ENCODE measurements at regions not wholly inside any gene's neighbourhood (a gene's known extent, or its start where the extent isn't known, plus 50 kb on each side); places are given as distances from the start of the nearest gene placed in this dataset.

DNA sequence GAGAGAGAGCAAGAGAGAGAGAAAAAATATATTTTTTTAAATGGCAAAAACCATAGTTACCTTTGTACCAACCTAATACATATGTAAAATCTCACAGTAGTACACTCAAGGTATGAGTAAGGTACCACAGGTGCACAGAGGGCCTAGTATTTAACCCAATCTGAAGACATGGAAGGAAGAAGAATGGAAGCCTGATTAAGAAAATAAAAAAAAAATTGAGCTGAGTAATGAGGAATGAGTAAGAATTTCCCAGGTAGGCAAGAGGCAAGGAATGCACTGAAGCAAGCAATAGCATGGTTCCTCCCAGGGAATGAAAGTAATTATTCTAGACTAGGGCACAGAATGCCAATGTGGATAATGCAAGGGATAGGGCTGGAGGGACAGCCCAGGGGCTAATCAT lies 294.2 kb downstream of the FIGN start:
- in situ Hi-C loops (cut with MboI; ENCODE audit: low sequenced_read_pairs in 4 of 4) (no loop called here), intact Hi-C loops (cut with DNase I; ENCODE audit: low total_unique reads) (no loop called here)
- Histone ChIP-seq H3K27ac (no peak overlapping the region), H3K4me1 (no peaks in the 10 kb centered on the region), H3K9me3 (no peaks in the 10 kb centered on the region), H3K27me3 (no peaks in the 10 kb centered on the region), H3K36me3 (no peaks in the 10 kb centered on the region), H3K4me3 (no peak overlapping the region)
- DNase-seq = no peak
- TF ChIP-seq POLR2A (IDR thresholded peaks at IDR 0.05) = no peak
- TF ChIP-seq, protein P1, sequence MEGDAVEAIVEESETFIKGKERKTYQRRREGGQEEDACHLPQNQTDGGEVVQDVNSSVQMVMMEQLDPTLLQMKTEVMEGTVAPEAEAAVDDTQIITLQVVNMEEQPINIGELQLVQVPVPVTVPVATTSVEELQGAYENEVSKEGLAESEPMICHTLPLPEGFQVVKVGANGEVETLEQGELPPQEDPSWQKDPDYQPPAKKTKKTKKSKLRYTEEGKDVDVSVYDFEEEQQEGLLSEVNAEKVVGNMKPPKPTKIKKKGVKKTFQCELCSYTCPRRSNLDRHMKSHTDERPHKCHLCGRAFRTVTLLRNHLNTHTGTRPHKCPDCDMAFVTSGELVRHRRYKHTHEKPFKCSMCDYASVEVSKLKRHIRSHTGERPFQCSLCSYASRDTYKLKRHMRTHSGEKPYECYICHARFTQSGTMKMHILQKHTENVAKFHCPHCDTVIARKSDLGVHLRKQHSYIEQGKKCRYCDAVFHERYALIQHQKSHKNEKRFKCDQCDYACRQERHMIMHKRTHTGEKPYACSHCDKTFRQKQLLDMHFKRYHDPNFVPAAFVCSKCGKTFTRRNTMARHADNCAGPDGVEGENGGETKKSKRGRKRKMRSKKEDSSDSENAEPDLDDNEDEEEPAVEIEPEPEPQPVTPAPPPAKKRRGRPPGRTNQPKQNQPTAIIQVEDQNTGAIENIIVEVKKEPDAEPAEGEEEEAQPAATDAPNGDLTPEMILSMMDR (IDR thresholded peaks at IDR 0.05 in 4 of 5, conservative IDR thresholded peaks at IDR 0.05 in 1 of 5) = no peak
- no peak for ATAC-seq

DNA sequence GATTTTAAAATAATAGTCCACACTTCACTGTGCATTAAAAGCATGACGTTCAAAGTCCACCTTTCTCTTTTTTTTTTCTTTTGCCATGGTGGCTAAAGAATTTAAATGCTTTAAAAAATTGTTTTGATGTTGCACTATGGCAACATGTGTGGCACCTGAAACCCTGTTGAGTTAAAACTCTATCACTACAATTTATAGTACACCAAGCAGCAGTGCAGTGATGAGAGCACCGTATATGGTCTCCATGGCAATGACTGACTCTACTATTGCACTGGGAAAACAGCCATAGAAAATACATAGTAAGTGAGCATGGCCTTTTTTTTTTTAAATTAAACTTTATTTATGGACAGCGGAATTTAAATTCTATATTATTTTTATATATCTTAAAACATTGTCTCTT lies 298.8 kb downstream of the FIGN start:
- Histone ChIP-seq H3K4me1 (no peaks in the 10 kb centered on the region), H3K4me3 (no peak overlapping the region), H3K9me3 (no peaks in the 10 kb centered on the region), H3K27me3 (no peaks in the 10 kb centered on the region), H3K27ac (no peak overlapping the region), H3K36me3 (no peaks in the 10 kb centered on the region)
- in situ Hi-C loops (cut with MboI; ENCODE audit: low sequenced_read_pairs in 4 of 4) (no loop called here), intact Hi-C loops (cut with DNase I; ENCODE audit: low total_unique reads) (no loop called here)
- TF ChIP-seq, protein P1 (IDR thresholded peaks at IDR 0.05 in 4 of 5, conservative IDR thresholded peaks at IDR 0.05 in 1 of 5) = no peak
- TF ChIP-seq POLR2A (IDR thresholded peaks at IDR 0.05) = no peak
- no peak for DNase-seq
- ATAC-seq = no peak

DNA sequence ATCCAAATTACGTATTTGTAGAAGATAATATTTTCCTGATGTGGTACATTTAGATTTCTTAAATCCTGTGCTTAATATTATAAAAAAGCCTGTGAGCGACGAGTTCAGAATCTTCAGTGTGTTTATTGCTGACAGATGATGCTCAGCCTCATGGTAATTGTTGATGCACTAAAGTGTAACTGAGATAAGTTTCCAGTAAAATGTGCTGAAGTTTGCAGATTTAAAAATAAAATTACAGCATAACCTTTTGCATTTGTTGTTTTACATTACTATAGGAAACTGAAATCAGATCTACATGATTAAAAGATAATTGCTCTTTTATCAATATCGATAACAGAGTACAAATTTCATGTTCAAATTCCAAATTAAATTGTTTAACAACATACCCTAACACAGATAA lies 307.6 kb downstream of the FIGN start:
- TF ChIP-seq POLR2A (IDR thresholded peaks at IDR 0.05) = no peak
- TF ChIP-seq, protein P1 (IDR thresholded peaks at IDR 0.05 in 4 of 5, conservative IDR thresholded peaks at IDR 0.05 in 1 of 5) = no peak
- H3K4me3 ChIP-seq = no peak overlapping the region
- DNase-seq (no peak), ATAC-seq (no peak)
- no peaks in the 10 kb centered on the region for H3K4me1 ChIP-seq
- in situ Hi-C loops (cut with MboI; ENCODE audit: low sequenced_read_pairs in 4 of 4) (no loop called here), intact Hi-C loops (cut with DNase I; ENCODE audit: low total_unique reads) (no loop called here)
- H3K36me3 ChIP-seq = no peaks in the 10 kb centered on the region
- no peaks in the 10 kb centered on the region for H3K9me3 ChIP-seq
- H3K27ac ChIP-seq = no peak overlapping the region
- H3K27me3 ChIP-seq = no peaks in the 10 kb centered on the region

DNA sequence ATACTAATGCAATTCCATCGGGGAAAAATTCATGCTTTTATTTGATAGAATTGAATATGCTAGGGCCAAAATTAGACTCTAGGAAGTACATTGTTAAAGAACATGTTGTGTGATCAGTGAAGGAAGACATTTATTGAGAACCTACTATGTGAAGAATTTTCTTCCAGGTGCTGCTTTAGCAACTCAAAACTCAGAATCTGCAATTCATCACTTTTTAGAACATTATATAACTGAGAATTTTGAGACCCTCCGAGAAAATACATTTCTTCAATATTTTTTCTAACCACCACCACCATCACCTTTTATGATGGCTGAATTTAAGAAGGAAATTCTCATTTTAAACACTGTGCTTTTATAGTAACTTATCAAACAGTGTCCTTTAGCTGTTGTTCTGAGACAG lies 315.2 kb downstream of the FIGN start:
- H3K4me1 ChIP-seq = no peaks in the 10 kb centered on the region
- H3K9me3 ChIP-seq = no peaks in the 10 kb centered on the region
- no peaks in the 10 kb centered on the region for H3K27me3 ChIP-seq
- no peak for ATAC-seq
- H3K36me3 ChIP-seq = no peaks in the 10 kb centered on the region
- in situ Hi-C loops (cut with MboI; ENCODE audit: low sequenced_read_pairs in 4 of 4) = no loop called here
- DNase-seq = no peak
- intact Hi-C loops (cut with DNase I; ENCODE audit: low total_unique reads) = no loop called here
- H3K27ac ChIP-seq = no peak overlapping the region
- no peak overlapping the region for H3K4me3 ChIP-seq
- TF ChIP-seq, protein P1 (IDR thresholded peaks at IDR 0.05 in 4 of 5, conservative IDR thresholded peaks at IDR 0.05 in 1 of 5) = no peak
- no peak for TF ChIP-seq POLR2A (IDR thresholded peaks at IDR 0.05)
